Stomach (tissue), 4 donors: ENCODE measurements at regions not wholly inside any gene's neighbourhood (a gene's known extent, or its start where the extent isn't known, plus 50 kb on each side); places are given as distances from the start of the nearest gene placed in this dataset.

Experiments
- POLR2A ChIP-seq, 4 donors: fragments of 450-650 bp; IDR thresholded peaks; one replicate each; pipeline ENCODE4 v1.6.1; 2016; ENCODE audit warnings: antibody characterized with exemption in 4 of 4, control low read depth in 2 of 4, mild to moderate bottlenecking in 1 of 4, moderate library complexity in 1 of 4
- TF ChIP-seq, protein P1 (sequence below), 7 experiments: fragments of 450-650 bp in 4 of 7; fragments of 200-600 bp in 3 of 7; sonication (generic) in 3 of 7; IDR thresholded peaks; one replicate each; pipeline ENCODE4 v1.5.1; 2016 to 2019; ENCODE audit warnings: antibody characterized with exemption in 7 of 7, control low read depth in 2 of 7, mild to moderate bottlenecking in 1 of 7

DNA sequence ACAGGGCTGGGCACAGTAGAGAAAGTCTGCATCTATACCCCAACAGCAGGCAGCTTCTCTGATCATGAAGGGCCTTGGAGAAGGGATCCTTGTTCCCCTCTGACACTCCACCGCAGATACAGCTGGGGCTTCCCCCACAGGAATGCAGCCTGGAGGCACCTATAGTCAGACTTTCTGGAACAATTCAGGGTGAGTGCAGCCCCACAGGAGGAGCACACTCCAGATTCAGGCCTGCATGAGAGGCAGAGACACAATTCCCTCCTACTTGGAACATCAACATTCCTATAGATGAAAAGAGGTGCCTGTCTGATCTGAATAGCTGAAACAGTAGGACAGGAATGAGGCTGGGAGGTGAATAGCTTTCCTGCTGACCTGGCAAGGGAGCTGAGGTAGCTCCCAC lies 1298.0 kb upstream of the CNTN5 start:
- TF ChIP-seq POLR2A (IDR thresholded peaks at IDR 0.05): no peak
- TF ChIP-seq, protein P1, sequence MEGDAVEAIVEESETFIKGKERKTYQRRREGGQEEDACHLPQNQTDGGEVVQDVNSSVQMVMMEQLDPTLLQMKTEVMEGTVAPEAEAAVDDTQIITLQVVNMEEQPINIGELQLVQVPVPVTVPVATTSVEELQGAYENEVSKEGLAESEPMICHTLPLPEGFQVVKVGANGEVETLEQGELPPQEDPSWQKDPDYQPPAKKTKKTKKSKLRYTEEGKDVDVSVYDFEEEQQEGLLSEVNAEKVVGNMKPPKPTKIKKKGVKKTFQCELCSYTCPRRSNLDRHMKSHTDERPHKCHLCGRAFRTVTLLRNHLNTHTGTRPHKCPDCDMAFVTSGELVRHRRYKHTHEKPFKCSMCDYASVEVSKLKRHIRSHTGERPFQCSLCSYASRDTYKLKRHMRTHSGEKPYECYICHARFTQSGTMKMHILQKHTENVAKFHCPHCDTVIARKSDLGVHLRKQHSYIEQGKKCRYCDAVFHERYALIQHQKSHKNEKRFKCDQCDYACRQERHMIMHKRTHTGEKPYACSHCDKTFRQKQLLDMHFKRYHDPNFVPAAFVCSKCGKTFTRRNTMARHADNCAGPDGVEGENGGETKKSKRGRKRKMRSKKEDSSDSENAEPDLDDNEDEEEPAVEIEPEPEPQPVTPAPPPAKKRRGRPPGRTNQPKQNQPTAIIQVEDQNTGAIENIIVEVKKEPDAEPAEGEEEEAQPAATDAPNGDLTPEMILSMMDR (IDR thresholded peaks at IDR 0.05): no peak
